GM12892 (cell line): ENCODE measurements at regions not wholly inside any gene's neighbourhood (a gene's known extent, or its start where the extent isn't known, plus 50 kb on each side); places are given as distances from the start of the nearest gene placed in this dataset.
"Not testable (repeated sequence)": the region's sequence is repeated elsewhere in the genome, so short reads cannot be mapped to it uniquely, and the experiment has no call there.

Experiments
- DNase-seq: peaks from one replicate; pipeline ENCODE4 v3.0.0; 2011; ENCODE audit not compliant: insufficient read length
- FAIRE-seq: peaks from 2 replicates; lab custom pipeline; 2011; peaks lifted over from hg19 to GRCh38; lab: Jason Lieb, UNC
- POLR2A ChIP-seq: IDR thresholded peaks from 2 replicates; pipeline ENCODE4 v1.6.1; 2011; ENCODE audit warnings: low read depth, low read length, control low read depth
- POLR2AphosphoS5 ChIP-seq: IDR thresholded peaks from 2 replicates; pipeline ENCODE4 v1.6.1; 2011; ENCODE audit warnings: low read depth, low read length, control low read depth
- TAF1 ChIP-seq: IDR thresholded peaks from 2 replicates; pipeline ENCODE4 v1.6.1; 2011; ENCODE audit warnings: low read depth, mild to moderate bottlenecking, control low read depth, low read length, borderline replicate concordance

DNA sequence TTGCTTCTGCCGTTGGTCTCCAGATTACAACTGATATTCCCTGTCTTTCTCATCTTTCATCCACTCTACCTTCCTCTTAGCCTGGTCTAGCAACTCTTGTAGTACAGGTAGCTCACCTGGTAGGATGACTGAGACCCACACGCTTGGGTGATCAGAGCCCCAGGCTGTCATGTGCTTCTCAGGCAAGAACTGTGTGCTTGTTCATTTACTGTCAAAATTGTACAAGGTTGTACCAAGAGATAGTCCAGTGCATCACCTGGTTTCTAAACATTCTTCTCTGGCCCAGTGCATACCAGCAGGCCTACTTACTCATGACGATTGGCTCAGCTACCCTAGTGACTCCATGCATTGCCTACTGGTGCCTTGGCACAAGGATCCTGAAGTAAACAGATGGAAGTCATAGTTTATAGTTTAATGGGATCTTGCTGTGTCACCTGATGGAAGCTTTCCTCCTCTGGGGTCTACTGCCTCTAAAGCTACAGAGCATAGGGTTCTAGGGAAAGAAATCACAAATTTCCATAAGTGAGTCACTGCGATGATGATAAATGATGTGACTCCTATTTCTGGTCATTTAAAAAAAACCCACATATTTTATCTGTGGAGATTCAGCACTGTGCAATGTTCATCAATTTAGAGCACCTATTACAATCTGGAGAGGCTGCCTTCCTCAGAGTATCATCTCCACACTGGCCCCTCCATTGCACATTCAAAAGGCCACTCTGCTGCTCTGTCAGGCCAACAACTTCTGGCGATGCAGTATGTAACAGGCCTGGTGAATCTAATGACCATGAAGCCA lies 481.8 kb upstream of the MEIS1 start:
- no peak for TF ChIP-seq POLR2A
- no peak for TF ChIP-seq POLR2AphosphoS5
- TF ChIP-seq TAF1 = no peak
- DNase-seq (no peak), FAIRE-seq (no peak)

DNA sequence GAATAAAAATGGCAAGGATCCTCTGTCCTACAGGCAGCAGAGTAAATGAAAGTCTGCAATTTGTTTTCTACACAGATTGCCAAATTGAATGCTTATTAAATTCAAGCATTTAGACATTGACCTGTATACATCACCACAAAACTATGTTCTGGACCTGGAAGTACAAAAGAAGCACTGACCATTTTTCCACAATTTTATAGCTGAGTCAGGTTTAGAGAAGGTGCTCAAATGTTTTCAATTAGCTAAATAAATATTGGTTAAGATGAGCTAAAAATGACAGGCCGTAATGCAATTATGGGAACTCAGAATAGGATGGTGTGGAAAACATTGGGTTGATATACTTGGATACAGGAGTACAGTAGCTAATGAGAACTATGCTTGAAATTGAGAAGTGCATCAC lies 490.7 kb upstream of the MEIS1 start:
- no peak for FAIRE-seq
- no peak for TF ChIP-seq POLR2AphosphoS5
- no peak for TF ChIP-seq POLR2A
- TF ChIP-seq TAF1 = no peak
- no peak for DNase-seq

DNA sequence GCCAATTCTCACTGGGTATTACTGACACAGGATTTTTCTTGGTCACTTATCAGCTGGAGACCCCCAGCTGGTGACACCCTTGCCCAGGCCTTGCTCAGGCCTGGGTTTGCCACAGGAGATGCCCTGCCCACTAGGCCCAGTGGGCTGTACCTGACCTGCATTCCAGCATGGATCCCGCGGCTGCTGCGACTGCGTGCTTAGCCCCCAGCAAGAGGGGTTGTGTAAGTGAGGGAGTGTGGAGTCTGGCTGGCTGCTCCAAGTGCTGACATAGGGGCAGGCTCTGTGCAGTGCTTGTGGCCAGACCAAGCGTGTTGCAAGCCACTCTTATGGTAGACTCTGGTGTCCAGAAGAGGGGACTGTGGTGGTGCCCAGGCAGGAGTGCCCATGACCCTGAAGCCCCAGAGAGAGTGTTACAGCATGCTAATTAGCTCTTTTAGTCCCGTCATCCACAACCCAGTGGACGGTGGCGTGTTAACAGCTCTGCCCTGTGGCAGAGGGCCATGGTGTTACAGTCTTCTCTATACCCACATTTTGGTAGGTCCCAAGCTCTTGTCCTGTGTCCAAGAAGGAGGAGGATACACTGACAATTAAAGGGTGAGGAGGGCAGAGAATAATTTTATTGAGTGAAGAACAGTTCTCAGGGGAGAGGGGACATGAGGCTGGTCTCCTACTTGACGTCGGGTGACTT lies 491.7 kb upstream of the MEIS1 start:
- TF ChIP-seq TAF1 (no peak), POLR2A (no peak), POLR2AphosphoS5 (no peak)
- DNase-seq (no peak), FAIRE-seq (no peak)

DNA sequence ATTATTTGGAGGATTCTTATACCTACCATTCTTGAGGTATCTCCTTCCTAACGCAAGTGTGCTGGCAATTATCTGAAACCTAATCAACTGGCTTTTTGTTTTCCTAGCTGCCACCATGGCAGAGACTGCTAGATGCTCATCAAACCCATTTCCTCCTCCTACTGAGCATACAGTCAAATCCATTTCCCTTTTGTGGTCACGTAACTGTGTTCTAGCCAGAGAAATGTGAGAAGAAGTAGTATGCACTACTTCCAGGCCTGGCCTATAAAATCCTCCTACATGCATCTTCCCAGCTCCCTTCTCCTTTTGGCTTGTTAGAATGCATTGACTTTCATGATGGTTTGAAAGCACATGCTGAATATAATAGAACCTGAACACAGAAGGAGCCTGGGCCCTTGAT lies 494.1 kb upstream of the MEIS1 start:
- TF ChIP-seq TAF1 = no peak
- TF ChIP-seq POLR2AphosphoS5 = no peak
- no peak for TF ChIP-seq POLR2A
- FAIRE-seq = no peak
- no peak for DNase-seq

DNA sequence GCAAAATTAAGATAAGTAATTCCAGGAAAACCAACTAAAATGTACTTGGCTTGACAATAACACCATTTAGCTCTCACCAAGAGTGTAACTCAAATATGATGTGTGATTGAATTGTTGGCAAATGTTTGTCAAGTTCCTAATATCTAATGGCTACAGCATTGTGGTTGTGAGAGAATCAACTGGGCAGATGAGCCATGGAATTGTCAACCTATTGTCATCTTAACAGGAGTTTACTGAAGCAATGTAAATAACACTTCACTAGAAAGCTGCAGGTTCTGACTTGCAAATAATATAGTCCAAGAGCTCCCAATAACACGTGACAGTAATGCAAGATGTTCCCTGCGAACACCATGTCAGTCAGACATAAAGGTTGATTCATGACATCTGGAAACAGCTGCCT lies 495.2 kb upstream of the MEIS1 start:
- TF ChIP-seq POLR2AphosphoS5 (no peak), TAF1 (no peak), POLR2A (no peak)
- DNase-seq = no peak
- FAIRE-seq = no peak

DNA sequence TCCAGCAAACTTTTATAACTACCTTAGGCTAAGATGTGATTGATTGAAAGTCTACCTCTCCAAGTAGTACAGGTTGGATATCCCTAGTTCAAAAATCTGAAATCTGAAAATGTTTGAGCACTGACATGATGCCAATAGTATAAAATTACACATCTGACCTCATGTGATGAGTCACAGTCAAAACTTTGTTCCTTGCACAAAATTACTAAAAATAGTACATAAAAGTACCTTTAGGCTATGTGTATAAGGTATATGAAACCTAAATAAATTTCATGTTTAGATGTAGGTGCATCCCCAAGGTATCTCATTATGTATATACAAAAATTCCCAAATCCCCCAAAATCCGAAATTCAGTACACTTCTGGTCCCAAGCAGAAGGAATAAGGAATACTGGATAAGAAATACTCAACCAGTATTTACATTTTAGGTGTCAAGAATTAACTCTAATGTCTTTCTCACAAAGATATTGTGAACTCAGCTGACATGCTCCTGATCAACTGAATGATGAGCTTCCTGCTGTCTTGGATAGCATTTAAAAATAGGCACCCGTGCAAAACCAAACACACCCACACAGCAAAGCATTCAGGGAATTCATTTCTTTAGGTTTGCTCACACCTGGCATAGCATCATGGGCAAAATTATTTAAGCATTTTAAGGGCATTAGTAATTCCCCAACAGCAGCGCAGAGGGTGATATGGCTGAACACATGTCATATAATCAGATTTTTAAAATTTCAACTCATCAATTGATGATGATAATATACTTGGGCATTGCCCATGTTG lies 497.4 kb upstream of the MEIS1 start:
- DNase-seq = no peak
- TF ChIP-seq POLR2AphosphoS5 (no peak), POLR2A (no peak), TAF1 (no peak)
- FAIRE-seq = no peak

DNA sequence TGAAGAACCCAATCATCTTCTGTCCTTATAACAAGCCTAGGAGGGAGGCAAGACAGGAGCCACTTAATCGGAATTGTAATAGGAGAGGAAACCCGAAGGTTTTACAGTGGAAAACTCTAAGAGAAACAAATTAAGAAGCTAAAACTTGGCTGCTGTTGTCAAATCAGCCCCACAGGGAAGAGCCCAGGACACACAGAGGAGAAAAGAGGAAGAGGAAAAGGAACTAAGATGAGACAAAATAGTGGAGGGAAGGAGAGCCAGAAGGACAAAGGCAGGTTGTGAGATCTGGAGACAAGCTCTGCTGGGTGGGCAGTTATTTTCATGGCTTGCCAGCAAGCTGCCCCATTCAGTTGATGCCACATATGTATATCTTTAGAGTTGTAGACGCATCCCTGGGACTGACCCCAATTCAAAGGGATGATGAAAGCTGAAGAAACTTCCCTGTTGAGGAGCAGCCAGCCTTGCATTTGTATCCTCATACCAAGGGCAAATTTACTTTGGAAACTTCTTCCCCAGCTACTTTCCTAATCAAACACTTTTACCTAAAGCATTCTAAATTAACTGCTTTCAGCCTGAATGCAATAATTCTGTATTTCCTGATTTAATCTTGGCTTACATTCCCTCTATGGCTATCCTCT lies 499.8 kb upstream of the MEIS1 start:
- no peak for TF ChIP-seq TAF1
- no peak for TF ChIP-seq POLR2A
- no peak for TF ChIP-seq POLR2AphosphoS5
- no peak for DNase-seq
- FAIRE-seq = no peak

DNA sequence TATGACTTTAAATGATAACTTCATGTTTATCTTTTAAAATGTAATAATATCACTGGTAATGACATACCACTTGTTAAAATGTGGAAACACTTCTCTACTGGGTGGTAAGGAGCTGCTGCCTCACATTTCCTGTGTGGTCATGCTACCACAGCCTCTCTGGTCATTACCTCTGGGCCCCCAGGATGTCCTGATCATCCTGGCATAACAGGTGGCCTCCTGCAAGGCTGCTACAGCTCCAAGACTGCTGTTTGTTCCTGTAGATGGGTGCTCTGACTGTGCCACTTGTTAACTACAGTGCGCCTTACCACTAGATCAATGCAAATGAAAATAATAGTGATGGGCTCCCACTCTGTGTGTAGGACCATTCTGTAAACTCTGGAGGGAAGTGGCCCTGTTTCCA lies 500.2 kb upstream of the SPRED2 start:
- FAIRE-seq (no peak), DNase-seq (no peak)
- TF ChIP-seq TAF1 = no peak
- TF ChIP-seq POLR2A = no peak
- no peak for TF ChIP-seq POLR2AphosphoS5

DNA sequence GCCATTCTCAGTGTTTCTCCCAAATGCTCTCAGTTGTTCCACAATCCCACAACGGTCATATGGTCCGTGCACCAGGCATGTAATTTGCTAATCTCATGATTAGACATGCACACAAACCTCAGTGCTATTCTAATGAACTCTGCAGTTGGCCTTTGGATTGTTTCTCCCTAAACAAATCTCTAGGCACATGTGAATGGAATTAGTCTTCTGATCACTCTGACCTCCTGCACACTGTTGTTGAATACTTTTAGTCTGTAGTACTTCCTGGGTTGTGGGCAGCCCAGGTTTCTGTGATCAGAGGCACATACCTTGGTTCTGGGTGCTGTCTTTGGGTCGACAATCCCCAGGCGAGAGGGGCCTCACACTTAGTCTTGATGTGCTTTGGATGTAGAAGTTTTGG lies 498.7 kb upstream of the SPRED2 start:
- FAIRE-seq (no peak), DNase-seq (no peak)
- TF ChIP-seq POLR2AphosphoS5 = no peak

DNA sequence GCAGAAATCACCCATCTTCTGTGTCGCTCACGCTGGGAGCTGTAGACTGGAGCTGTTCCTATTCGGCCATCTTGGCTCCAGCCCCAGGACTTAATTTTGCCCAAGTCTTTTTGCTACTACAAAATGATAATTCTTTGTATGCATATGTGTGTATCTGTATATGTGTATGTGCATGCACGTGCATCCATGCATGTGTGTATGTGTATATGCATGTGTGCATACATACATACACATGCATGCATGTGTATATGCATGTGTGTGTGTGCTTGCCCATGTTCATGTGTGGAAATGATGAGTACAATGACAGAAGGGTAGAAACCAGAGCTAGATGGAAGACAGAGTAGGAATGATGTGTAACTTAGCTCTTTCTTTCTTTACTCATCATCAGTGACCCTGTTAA lies 497.9 kb upstream of the SPRED2 start:
- FAIRE-seq = no peak
- TF ChIP-seq POLR2AphosphoS5 (no peak), TAF1 (no peak), POLR2A (no peak)

DNA sequence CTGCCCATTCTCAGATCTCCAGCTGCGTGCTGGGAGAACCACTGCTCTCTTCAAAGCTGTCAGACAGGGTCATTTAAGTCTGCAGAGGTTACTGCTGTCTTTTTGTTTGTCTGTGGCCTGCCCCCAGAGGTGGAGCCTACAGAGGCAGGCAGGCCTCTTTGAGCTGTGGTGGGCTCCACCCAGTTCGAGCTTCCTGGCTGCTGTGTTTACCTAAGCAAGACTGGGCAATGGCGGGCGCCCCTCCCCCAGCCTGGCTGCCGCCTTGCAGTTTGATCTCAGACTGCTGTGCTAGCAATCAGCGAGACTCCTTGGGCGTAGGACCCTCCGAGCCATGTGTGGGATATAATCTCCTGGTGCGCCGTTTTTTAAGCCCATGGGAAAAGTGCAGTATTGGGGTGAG lies 497.3 kb upstream of the SPRED2 start:
- not testable (repeated sequence) for DNase-seq, FAIRE-seq

More for the DNA sequence above, 497.9 kb upstream of the SPRED2 start:
- DNase-seq = no peak
